Thyroid gland (tissue), 4 donors: ENCODE measurements at regions not wholly inside any gene's neighbourhood (a gene's known extent, or its start where the extent isn't known, plus 50 kb on each side); places are given as distances from the start of the nearest gene placed in this dataset.

Source experiments
- POLR2A ChIP-seq, 2 donors: fragments of 450-650 bp; IDR thresholded peaks; one replicate each; pipeline ENCODE4 v1.6.1; 2017; ENCODE audit warnings: antibody characterized with exemption in 2 of 2, mild to moderate bottlenecking in 2 of 2, moderate library complexity in 1 of 2
- TF ChIP-seq, protein P1 (sequence below), 6 experiments: fragments of 200-600 bp in 3 of 6; fragments of 450-650 bp in 3 of 6; sonication (generic) in 3 of 6; IDR thresholded peaks; one replicate each; pipeline ENCODE4 v1.5.1; 2016 to 2019; ENCODE audit warnings: antibody characterized with exemption in 6 of 6, mild to moderate bottlenecking in 2 of 6, inconsistent platforms in 1 of 6, moderate library complexity in 1 of 6

GRCh38 chr16:7077636-7078035 is 255.0 kb upstream of the RBFOX1 start:
- TF ChIP-seq POLR2A (IDR thresholded peaks at IDR 0.05), result no peak
- TF ChIP-seq, protein P1, sequence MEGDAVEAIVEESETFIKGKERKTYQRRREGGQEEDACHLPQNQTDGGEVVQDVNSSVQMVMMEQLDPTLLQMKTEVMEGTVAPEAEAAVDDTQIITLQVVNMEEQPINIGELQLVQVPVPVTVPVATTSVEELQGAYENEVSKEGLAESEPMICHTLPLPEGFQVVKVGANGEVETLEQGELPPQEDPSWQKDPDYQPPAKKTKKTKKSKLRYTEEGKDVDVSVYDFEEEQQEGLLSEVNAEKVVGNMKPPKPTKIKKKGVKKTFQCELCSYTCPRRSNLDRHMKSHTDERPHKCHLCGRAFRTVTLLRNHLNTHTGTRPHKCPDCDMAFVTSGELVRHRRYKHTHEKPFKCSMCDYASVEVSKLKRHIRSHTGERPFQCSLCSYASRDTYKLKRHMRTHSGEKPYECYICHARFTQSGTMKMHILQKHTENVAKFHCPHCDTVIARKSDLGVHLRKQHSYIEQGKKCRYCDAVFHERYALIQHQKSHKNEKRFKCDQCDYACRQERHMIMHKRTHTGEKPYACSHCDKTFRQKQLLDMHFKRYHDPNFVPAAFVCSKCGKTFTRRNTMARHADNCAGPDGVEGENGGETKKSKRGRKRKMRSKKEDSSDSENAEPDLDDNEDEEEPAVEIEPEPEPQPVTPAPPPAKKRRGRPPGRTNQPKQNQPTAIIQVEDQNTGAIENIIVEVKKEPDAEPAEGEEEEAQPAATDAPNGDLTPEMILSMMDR (IDR thresholded peaks at IDR 0.05), result no peak
